ENCODE measurements at regions not wholly inside any gene's neighbourhood (a gene's known extent, or its start where the extent isn't known, plus 50 kb on each side); places are given as distances from the start of the nearest gene placed in this dataset.

GRCh38 chr10:33986016-33986415 lies 651.5 kb upstream of the NRP1 start:
- DNase-seq (ENCODE audit: extremely low read depth, low read depth): no peak
- H3K4me3 ChIP-seq (replicated peaks; ENCODE audit: low read depth, low read length): no peak overlapping the region
- TF ChIP-seq CTCF (IDR thresholded peaks at IDR 0.05; ENCODE audit: low read depth, low read length, missing control alignments): no peak

GRCh38 chr10:33982995-33983394 lies 648.5 kb upstream of the NRP1 start:
- DNase-seq (ENCODE audit: extremely low read depth, low read depth): no peak
- no peak overlapping the region for H3K4me3 ChIP-seq (replicated peaks; ENCODE audit: low read depth, low read length)
- TF ChIP-seq CTCF (IDR thresholded peaks at IDR 0.05; ENCODE audit: low read depth, low read length, missing control alignments): no peak

GRCh38 chr10:33981301-33981700 lies 646.8 kb upstream of the NRP1 start:
- DNase-seq (ENCODE audit: extremely low read depth, low read depth): no peak
- H3K4me3 ChIP-seq (replicated peaks; ENCODE audit: low read depth, low read length): no peak overlapping the region
- no peak for TF ChIP-seq CTCF (IDR thresholded peaks at IDR 0.05; ENCODE audit: low read depth, low read length, missing control alignments)

- no peak overlapping the region for H3K4me3 ChIP-seq (replicated peaks; ENCODE audit: low read depth, low read length)
- DNase-seq (ENCODE audit: extremely low read depth, low read depth): no peak
- TF ChIP-seq CTCF (IDR thresholded peaks at IDR 0.05; ENCODE audit: low read depth, low read length, missing control alignments): no peak
These were observed 644.7 kb upstream of the NRP1 start for GRCh38 chr10:33979195-33979594.

GRCh38 chr10:33975481-33975880 lies 641.0 kb upstream of the NRP1 start:
- no peak for DNase-seq (ENCODE audit: extremely low read depth, low read depth)
- no peak for TF ChIP-seq CTCF (IDR thresholded peaks at IDR 0.05; ENCODE audit: low read depth, low read length, missing control alignments)
- H3K4me3 ChIP-seq (replicated peaks; ENCODE audit: low read depth, low read length): no peak overlapping the region

- TF ChIP-seq CTCF (IDR thresholded peaks at IDR 0.05; ENCODE audit: low read depth, low read length, missing control alignments): no peak
- DNase-seq (ENCODE audit: extremely low read depth, low read depth): no peak
- H3K4me3 ChIP-seq (replicated peaks; ENCODE audit: low read depth, low read length): no peak overlapping the region
These were observed 640.6 kb upstream of the NRP1 start for GRCh38 chr10:33974976-33975478.

- H3K4me3 ChIP-seq (replicated peaks; ENCODE audit: low read depth, low read length): no peak overlapping the region
- no peak for DNase-seq (ENCODE audit: extremely low read depth, low read depth)
- no peak for TF ChIP-seq CTCF (IDR thresholded peaks at IDR 0.05; ENCODE audit: low read depth, low read length, missing control alignments)
These were observed 634.5 kb upstream of the NRP1 start for GRCh38 chr10:33968983-33969382.
